ENCODE measurements at regions not wholly inside any gene's neighbourhood (a gene's known extent, or its start where the extent isn't known, plus 50 kb on each side); places are given as distances from the start of the nearest gene placed in this dataset.
A peak's percentile ranks its signal among the peaks of the same experiment; 100 is the strongest.

- no peak overlapping the region for H3K4me3 ChIP-seq (replicated peaks; ENCODE audit: low read depth, low read length)
- TF ChIP-seq CTCF (IDR thresholded peaks at IDR 0.05; ENCODE audit: low read length, missing control alignments), result no peak
- no peak for DNase-seq (ENCODE audit: low read depth)
Observed at GRCh38 chr14:30034152-30034551, 106.5 kb upstream of the PRKD1 start.

- no peak for TF ChIP-seq CTCF (IDR thresholded peaks at IDR 0.05; ENCODE audit: low read length, missing control alignments)
- no peak for DNase-seq (ENCODE audit: low read depth)
Observed at GRCh38 chr14:30035361-30035760, 107.7 kb upstream of the PRKD1 start.

GRCh38 chr14:30045720-30046119 is 118.1 kb upstream of the PRKD1 start:
- TF ChIP-seq CTCF (IDR thresholded peaks at IDR 0.05; ENCODE audit: low read length, missing control alignments), result no peak
- no peak for DNase-seq (ENCODE audit: low read depth)

More at GRCh38 chr14:30035361-30035760, 107.7 kb upstream of the PRKD1 start:
- H3K4me3 ChIP-seq (replicated peaks; ENCODE audit: low read depth, low read length), result no peak overlapping the region

GRCh38 chr14:30053103-30053502 is 125.5 kb upstream of the PRKD1 start:
- H3K4me3 ChIP-seq (replicated peaks; ENCODE audit: low read depth, low read length), result no peak overlapping the region
- TF ChIP-seq CTCF (IDR thresholded peaks at IDR 0.05; ENCODE audit: low read length, missing control alignments), result no peak
- no peak for DNase-seq (ENCODE audit: low read depth)

More at GRCh38 chr14:30045720-30046119, 118.1 kb upstream of the PRKD1 start:
- no peak overlapping the region for H3K4me3 ChIP-seq (replicated peaks; ENCODE audit: low read depth, low read length)

GRCh38 chr14:30054201-30054600 is 126.6 kb upstream of the PRKD1 start:
- H3K4me3 ChIP-seq (replicated peaks; ENCODE audit: low read depth, low read length), result no peak overlapping the region
- no peak for TF ChIP-seq CTCF (IDR thresholded peaks at IDR 0.05; ENCODE audit: low read length, missing control alignments)
- no peak for DNase-seq (ENCODE audit: low read depth)

GRCh38 chr14:30058401-30058800 is 130.8 kb upstream of the PRKD1 start:
- no peak for TF ChIP-seq CTCF (IDR thresholded peaks at IDR 0.05; ENCODE audit: low read length, missing control alignments)
- DNase-seq (ENCODE audit: low read depth), result peak; percentile 15
- no peak overlapping the region for H3K4me3 ChIP-seq (replicated peaks; ENCODE audit: low read depth, low read length)

GRCh38 chr14:30063746-30064145 is 136.1 kb upstream of the PRKD1 start:
- no peak for DNase-seq (ENCODE audit: low read depth)
- H3K4me3 ChIP-seq (replicated peaks; ENCODE audit: low read depth, low read length), result no peak overlapping the region
- no peak for TF ChIP-seq CTCF (IDR thresholded peaks at IDR 0.05; ENCODE audit: low read length, missing control alignments)

Measured in fibroblast of pulmonary artery (primary cell).